GM19240 (cell line): ENCODE measurements at regions not wholly inside any gene's neighbourhood (a gene's known extent, or its start where the extent isn't known, plus 50 kb on each side); places are given as distances from the start of the nearest gene placed in this dataset.

Experiments
- DNase-seq: peaks from one replicate; pipeline ENCODE4 v3.0.0; 2011; ENCODE audit warnings: low spot score; ENCODE audit not compliant: insufficient read length

DNA sequence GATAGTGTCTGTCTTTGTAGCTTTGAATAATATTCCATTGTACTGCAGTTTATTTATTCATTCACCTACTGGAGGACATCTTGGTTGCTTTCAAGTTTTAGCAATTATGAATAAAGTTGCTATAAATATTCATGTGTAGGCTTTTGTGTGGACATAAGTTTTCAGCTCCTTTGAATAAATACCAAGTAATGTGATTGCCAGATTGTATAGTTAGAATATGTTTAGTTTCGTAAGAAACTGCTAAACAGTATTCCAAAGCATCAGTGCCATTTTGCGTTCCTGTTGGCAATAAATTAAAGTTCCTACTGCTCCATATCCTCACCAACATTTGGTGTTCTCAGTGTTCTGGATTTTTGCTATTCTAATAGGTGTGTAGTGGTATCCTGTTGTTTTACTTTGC is 311.7 kb upstream of the FMN2 start:
- DNase-seq: no peak

DNA sequence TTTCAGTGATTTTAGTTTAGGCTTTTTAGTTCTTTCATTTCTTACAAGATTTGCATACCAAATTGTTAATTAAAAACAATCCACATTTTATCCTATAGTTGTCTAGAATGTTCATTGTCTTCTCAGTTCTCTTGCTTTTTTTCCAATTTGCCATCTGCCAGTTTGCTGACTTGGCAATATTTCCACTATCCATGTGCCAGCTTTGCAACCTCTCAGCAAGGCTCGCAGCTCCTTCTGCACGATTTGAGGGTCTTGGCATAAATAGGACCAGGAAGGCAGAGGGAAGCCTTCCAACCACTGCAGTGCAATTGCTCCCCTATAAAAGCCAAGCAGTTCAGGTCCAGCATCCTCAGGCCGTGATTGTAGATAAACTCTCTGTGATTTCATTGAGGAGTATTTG is 306.8 kb upstream of the FMN2 start:
- no peak for DNase-seq

DNA sequence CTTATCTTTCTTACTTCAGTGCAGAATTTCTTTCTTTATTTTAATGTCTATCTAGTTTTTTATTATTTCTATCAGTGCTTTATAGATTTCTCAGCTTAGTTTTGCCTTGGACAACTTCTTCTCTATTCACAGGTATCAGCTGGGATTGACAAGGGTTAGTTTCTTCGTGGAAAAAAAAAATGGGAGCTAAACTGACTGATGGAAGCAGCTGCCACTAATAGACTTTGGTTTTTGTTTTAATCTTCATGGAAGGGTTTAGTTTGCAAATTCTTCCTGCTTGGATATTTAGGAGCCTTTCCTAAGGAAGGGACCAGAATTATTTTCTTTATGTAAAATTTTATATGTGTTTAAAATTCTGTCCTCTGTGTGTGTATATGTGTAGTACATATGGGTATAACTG is 306.1 kb upstream of the FMN2 start:
- DNase-seq: no peak

DNA sequence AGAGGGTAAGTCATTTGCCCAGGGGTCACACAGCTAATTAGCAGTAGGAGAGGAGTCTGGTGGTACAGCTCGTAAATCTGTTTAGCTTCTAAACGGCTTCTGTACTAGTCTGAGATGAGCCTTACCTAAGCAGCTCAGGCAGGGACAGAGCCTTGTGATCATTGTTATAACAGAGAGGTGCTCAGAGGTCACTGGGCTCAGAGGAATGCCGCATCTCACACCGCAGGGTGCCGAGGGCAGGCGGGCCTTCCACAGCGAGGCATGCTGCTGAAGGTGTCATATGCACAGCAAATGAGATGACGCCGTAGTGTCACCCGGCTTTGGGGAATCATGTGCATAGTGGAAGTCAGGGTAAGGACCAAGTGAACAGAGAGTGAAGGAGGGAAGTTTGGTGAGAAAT is 305.2 kb upstream of the FMN2 start:
- no peak for DNase-seq

DNA sequence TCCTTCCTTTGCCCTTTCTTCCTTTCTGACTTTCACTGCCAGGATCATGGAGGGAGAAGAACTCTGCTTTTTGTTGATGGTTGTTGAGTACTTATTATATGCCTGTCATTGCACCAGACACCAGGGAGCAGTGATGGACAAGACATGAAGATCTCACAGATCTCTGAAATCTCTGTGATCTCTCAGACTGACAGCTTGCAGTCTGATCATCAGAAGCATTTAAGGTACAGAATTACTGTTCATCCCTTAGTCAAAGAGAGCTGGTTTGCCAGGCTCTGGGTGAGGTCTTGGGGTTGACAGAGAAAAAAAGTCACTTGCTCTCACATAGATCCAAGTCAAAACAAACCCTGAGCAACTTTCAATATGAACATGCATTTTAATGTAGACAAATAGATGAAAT is 299.5 kb upstream of the FMN2 start:
- DNase-seq: no peak

DNA sequence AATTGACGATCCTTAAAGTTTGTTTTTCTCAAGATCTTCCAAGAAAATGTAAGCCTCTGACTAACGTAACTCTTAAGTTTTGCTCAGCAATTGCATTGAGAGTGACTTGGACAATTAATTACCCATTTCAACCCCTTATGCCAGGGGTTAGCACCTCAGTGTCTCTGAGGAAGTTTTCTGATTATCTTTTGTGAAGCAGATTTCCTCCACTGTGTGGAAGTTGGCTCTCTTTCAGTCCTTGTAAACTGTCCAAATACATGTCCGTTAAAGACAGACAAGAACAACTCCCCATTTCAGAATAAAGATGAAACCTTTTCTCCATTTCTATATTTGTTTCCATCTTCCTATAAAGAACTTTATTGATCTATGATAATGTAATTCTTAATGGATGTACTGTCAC is 296.4 kb upstream of the FMN2 start:
- no peak for DNase-seq

DNA sequence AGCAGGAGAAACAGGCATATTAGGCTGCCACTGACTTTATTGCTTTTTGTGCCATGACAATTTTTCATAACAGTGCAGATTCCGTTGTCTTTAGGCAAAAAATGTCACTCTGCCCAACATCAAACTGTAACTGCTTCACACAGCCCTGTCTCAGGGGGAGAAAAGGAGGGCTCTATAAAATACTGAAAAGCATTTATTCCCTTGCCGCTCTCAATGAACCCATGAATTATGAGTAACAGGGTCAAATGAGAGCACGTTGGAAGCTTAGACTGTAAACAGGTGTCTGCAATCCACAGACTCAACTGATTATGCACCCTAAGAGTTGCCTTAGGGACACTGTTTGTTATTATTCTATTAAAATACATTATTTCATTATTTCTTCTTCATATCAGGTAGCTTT is 292.1 kb upstream of the FMN2 start:
- no peak for DNase-seq

DNA sequence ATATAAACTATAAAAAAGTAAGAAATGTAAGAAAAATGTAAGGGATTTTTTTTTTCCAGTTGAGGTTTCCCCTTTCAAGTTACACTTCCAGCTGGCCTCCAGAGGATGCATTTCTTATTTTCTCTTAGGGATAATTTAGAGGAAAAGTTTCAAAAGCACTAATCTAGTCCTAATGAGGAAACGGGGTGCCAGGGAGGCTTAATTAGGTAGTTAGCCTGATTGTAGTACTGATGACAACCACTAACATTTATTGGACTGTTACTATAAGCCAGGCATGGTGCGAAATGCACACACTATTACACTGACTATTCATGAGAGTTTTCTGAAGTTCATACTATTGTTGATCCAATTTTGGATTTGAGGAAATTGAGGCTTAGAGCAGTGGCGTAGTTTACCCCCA is 290.8 kb upstream of the FMN2 start:
- DNase-seq: no peak

DNA sequence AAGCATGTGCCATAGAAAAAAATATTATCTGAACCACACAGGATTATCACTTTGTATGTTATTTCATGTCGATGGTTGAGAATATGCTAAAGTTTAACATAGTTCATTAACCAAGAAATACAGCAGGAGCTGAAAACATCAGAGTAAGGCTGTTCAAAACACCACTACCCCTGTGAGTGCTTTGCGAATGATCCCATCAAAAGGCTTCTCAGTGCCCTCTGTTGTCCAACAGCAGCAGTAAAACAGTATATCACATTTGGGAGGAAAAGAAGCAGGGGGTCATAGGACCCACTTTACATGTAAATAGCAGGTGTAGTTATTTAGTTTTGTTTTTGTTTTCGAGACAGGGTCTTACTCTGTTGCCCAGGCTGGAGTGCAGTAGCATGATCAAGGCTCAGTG is 289.4 kb upstream of the FMN2 start:
- DNase-seq: no peak

DNA sequence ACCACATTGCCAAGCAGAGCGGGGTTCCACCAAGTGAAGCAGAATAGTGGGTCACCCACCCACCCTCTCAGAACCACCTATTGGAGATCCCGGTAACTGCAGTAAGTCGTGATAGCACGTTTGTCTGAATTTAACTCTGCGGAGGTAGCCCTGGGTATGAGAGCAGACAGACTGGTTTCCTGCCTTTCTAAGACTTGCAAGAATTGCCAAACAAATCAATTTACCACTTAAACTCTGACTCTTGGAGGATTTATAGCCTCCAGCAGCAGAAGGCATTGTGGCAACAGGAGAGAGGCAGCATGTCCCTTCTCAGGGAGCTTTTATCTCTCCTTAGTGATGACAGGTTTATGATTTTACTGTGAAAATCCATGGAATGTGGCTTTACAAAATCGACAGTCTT is 287.9 kb upstream of the FMN2 start:
- no peak for DNase-seq

DNA sequence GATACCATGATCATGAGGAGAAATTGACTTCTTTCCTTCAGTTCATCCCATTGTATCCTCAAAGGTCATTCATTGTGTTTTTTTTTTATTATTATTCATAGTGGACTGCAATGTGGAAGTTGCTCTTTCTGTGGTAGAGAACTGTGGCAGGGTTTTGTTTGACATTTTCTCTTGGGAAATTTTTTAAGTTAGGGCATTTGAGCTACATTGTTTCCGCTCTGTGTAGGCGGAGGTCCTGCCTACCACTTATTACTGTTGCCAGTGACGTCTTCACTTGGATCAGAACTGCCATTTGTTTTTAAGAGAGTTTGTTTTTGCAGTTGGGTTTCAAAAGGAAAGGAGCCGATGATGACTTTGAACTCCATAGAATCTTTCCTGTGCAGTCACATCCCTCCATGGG is 287.4 kb upstream of the FMN2 start:
- DNase-seq: no peak

DNA sequence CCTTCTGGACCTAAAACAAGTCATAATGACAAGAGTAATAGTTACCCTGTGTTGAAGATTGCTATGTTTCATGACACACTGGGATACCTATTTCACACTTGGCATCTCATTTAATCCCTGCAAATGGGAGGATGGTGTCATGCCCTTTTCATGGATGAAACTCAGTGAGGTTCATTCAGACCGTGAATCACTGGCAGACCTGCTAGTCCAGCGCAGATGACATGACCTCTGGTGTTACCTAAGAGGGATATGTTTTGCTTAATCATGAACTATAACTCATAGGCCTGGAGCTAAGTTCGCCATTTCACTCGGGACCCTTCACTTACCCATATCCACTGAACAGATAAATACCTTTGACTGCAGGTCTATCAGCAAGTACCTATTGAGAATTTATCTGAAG is 286.6 kb upstream of the FMN2 start:
- DNase-seq: no peak

DNA sequence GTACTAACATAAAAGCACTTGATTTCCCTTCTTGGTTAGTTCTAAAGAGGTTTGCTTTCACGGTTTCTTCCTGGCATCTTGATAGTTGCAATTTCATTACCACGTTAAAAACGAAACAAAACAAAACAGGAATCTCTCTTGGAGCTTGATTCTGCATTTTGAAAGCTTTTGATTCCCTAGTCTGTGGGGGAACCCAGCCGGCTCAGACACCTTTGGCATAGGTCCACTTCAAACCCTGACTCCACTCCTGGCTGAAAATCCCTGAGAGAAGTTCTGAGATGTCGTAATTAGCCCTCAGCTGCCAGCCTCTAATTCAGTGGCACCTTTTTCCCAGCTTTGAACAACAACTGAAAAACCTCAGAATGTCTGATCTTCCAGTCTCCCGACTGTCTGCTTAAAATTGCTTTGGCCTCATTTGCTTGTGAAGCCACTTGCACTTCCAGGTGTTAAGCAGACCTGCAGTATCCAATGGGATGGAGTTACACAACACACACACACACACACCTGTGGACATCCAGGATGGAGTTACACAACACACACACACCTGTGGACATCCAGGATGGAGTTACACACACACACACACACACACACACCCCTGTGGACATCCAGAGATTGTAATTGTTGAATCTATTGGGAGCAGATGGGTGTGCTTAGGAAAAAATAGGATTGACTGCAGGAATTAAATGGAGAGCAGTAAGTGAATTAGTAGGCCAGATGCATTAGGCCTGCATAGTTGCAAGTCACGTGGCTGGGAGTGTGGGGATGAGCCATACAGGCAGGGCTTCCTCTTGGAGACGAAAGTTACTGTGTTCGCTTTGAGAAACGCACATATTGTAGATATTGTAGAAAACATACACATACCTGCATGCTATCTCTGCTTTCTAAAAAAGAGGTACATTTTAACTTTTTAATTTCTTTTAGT is 285.6 kb upstream of the FMN2 start:
- no peak for DNase-seq

DNA sequence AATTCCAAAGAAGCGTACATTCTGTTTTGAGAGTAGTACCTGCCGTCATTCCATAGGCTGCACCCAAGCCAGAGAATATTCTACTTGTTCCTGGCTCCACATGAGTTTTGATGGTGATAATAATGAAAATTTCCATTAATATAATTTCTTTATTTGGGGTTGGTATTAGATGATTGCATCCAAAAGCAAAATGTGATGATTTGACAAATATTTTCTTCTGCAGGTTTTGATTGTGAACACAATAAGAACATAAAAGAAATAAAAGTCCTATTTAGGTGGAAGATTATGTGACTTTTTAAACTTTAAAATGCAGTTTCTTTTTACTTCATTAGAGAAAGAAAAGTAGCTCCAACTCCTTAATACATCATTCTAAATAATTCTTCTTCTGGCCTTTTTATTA is 284.8 kb upstream of the FMN2 start:
- no peak for DNase-seq

DNA sequence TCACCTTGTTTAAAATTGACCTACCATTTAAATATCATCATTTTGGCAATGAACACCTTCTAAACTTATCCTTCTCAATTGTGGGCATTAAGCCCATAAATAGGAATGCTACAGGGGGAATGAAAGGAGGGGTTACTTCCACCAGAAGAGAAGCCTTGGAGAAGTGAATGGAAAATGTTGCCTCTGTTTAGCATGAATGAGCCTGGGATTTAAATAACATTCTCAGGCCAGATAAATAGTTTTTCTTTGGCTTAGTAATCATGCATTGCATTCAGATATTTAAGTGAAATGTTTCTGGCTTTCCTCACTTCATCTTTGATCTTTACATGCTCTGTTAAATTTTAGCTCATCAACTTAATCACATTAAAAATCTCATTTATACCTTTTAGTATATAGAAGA is 284.3 kb upstream of the FMN2 start:
- DNase-seq: no peak

DNA sequence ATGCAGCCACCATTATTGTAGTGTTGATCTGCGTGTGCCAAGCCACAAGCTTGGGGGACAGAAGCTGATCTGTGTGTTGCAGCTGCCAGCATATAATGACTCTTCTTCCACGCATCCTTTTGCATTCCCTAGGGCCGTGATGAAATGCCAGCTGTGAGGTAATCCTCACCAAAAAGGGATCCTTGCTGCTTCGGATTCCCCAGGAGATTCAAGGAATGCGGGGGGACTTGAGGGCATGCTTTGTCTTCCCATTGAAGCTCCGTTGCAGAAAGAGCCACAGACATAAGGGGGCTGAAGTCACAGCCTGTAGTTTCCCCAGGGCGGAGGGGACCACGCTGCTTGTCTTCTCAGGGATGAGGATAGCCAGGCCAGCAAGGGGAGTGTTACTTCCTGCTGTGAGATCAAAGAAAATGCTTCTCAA is 281.6 kb upstream of the FMN2 start:
- no peak for DNase-seq

DNA sequence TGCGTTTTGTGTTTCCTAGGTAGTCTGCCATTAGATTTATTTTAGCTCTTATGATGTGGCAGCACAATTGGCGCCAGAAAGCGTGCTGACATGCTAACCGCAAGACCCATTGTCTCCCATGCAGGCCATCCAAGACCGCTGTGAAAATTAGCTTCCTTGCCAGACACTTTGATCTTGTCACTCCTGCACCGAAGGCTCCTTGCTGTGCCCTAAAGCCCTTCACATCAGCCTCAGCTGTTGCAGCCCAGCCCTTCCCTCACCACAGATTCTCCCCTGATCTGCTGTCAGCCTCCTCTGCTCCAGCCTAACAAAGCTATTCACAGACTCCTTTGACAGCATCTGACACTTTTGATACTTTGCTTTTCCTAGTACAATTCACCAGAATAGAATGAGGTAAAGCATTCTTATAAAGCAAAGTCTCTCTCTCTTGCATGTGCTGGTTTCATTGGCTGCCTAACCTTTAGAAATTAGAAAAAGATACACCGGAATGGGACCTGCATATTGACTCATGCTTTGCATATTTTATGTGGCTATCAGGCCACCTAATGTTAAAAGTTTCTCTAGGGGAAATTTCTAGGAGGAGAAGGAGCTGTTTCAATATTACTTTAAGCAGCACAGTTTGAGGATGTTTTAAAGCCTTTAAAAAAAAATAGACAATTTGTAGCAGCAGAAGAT is 280.3 kb upstream of the FMN2 start:
- no peak for DNase-seq

DNA sequence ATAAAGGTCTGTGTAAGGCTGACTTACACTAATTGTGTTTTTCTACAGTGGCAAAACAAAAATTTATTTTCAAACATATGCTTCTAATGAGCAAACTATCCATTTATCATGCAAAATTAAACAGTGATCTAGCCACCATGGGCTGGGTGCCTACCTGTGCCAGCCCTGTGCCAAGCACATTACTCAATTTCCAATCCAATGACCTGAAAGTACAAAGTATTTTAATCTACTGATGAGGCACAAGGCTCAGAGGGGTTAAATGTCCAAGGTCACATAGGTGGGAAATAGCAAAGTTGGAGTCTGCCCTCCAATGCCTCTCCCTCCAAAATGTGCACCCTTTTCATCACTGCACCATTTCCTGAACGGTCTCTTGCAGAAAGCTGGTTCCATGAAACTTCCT is 279.1 kb upstream of the FMN2 start:
- no peak for DNase-seq

DNA sequence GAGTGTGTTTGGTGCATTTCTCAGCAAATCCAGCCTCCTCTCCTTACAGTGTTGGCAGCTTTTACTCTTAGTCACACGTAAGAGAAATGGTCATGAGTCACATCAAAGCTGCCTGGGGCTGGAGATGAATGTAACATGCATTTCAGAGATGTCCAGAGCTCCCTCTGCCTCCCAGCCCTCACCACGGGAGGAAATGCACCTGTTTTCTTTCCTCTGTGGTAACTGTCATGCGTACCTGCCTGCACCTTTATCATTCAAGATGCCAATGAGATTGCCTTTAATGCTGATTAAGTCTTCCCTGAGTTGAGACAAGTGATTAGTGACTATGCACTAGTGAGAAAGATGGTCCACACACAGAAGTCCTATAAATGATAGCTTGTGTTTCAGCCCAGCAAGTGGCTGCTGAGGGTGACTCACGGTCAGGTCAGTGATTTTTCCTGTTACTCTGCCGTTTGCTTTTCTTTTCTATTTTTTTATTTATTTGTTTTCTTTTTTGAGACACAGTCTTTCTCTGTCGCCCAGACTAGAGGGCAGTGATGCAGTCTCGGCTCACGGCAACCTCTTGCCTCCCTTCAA is 277.3 kb upstream of the FMN2 start:
- no peak for DNase-seq

DNA sequence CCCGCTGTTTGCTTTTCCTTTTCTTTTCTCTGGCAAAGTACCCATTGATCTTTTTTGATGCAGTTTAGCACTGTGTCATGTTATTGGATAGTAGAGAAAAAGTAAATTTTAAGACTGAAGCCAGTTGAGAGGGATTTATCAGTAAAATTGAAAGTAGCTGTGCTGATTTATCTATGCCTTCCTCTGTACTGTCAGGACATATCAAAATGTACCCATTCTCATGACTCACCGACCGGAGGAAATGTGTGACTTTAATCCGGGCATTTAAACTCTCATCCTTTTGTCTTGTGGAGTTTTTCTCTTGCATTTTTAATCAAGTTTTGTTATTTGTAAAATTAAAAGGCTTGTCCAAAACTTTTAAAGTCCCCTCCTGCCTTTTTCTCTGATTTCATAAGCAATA is 276.6 kb upstream of the FMN2 start:
- DNase-seq: no peak

DNA sequence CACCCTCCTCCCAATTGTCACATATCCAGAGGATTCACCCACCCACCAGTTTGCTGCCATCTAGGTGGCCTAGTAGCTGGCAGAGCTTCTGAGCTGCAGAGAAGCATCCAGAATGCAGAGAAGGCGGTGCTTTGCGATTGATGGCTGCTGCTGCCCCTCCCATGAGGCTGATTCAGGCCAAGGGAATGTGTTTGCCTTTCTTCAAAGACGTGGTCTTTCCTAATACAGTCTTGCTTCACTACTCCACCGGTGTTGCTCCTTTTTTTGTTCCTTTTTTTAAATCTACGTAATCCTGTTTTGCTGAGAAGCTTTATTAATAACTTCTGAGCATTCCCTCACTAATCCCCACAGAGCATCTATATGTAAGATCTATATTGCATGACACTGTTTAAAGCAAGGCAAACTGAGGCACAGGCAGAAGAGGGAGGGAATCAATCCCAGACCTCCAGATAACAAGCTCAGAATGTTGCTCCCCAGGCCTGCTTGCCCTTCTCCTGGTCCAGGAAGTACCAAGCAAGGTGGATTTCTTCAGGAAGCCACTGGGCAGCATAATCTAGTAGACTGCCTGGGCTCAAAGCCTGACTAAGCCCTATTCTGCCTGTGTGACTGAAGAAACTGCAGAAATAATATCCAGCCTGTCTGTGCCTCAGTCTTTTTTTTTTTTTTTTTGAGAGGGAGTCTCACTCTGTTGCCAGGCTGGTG is 275.5 kb upstream of the FMN2 start:
- DNase-seq: no peak

DNA sequence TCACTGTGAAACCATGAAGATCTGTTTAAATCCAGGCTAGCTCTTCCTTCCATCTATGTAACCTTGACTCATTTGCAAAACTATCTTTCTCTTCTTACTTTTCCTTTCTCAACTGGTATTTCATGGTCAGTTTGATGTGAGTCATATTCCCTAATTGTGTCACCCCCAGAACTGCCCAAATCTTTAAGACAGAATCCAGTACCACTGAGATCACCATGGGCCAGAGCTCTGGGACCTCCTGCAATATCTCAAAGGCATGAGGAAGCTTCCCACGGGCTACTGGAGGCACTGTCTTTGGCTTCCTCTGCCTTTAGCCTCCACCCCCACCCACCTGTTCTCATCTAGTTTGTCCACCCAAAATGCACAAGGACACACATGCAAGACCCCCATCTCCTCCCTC is 274.4 kb upstream of the FMN2 start:
- DNase-seq: no peak
